Kidney (tissue), 13 donors: ENCODE measurements at regions not wholly inside any gene's neighbourhood (a gene's known extent, or its start where the extent isn't known, plus 50 kb on each side); places are given as distances from the start of the nearest gene placed in this dataset.

Experiments used
- DNase-seq, 5 donors: peaks; one replicate each; pipeline ENCODE4 v3.0.0-alpha.2; 2013 to 2020
- FAIRE-seq: peaks from 2 replicates; lab custom pipeline; 2012; peaks lifted over from hg19 to GRCh38; lab: Jason Lieb, UNC
- H3K27ac ChIP-seq, 2 donors: one replicate each; pipeline ENCODE4 v1.7.0; 2013; ENCODE audit warnings: low read depth in 2 of 2, low read length in 2 of 2, inconsistent platforms in 1 of 2
- H3K27me3 ChIP-seq: one replicate; pipeline ENCODE4 v1.7.1; 2013; ENCODE audit warnings: low read length, inconsistent platforms; ENCODE audit not compliant: control insufficient read depth, insufficient read depth
- H3K36me3 ChIP-seq, 3 donors: one replicate each; pipeline versions ENCODE4 v1.7.0 to v1.7.1; 2013; ENCODE audit warnings: low read length in 3 of 3, control low read depth in 1 of 3, inconsistent platforms in 1 of 3; ENCODE audit not compliant: insufficient read depth in 3 of 3, control insufficient read depth in 2 of 3
- H3K4me1 ChIP-seq, 3 donors: one replicate each; pipeline versions ENCODE4 v1.7.0 to v1.7.1; 2013; ENCODE audit warnings: low read length in 3 of 3, inconsistent platforms in 1 of 3, low read depth in 1 of 3; ENCODE audit not compliant: control insufficient read depth in 2 of 3, insufficient read depth in 2 of 3
- H3K4me3 ChIP-seq, 3 donors: one replicate each; pipeline versions ENCODE4 v1.7.0 to v1.8.1; 2013; ENCODE audit warnings: low read length in 3 of 3, control low read depth in 1 of 3, inconsistent platforms in 1 of 3
- H3K9ac ChIP-seq, 3 donors: one replicate each; pipeline versions ENCODE4 v1.7.0 to v1.7.1; 2013; ENCODE audit warnings: low read length in 3 of 3, control low read depth in 1 of 3, inconsistent platforms in 1 of 3
- H3K9me3 ChIP-seq, 3 donors: one replicate each; pipeline versions ENCODE4 v1.7.0 to v1.7.1; 2013; ENCODE audit warnings: low read length in 3 of 3, control low read depth in 1 of 3, inconsistent platforms in 1 of 3; ENCODE audit not compliant: control insufficient read depth in 2 of 3, insufficient read depth in 1 of 3
- intact Hi-C: fragments of 100-400 bp; cut with DNase I; formaldehyde crosslinking; loops from one replicate; pipeline ENCODE4 v1.11.1; 2022
- TF ChIP-seq, protein P1 (sequence below): IDR thresholded peaks from 3 replicates; pipeline ENCODE4 v1.5.1; 2012; ENCODE audit warnings: mild to moderate bottlenecking, moderate library complexity, borderline replicate concordance; ENCODE audit not compliant: insufficient read depth; ENCODE audit errors: extremely low read depth
- donor health status: control.
- donor health status: control.
- donor health status: control.
- donor health status: control.
- donor health status: control.
- donor health status: DM: yes; HTN: yes; CAD: no.
- donor health status: Normal renal cell carcinoma (clear cell type).

DNA sequence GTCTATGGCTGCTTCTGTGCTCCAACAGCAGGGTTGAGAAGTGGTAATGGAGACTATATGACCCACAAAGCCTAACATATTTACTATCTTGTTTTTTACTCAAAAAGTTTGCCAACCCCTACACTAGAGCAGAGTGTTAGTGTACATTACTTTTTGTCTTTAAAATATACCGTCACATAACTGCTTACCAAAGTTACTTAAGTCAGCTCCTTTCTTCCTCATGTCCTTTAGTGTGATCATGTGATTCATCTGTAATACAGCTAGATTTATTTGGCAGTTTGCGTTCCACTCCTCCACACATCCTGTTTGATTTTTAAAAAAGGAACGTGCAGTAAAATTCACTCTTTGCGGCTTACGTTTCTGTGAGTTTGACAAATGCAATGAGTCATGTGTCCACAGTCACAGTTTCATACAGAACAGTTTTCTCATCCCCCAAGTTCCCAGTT lies 162.4 kb upstream of the GPRIN3 start:
- no peaks in the 10 kb centered on the region for H3K36me3 ChIP-seq
- no peak overlapping the region for H3K9ac ChIP-seq
- H3K4me3 ChIP-seq = no peak overlapping the region
- intact Hi-C loops = no loop called here
- peak; percentile 30 for FAIRE-seq
- no peaks in the 10 kb centered on the region for H3K27me3 ChIP-seq
- TF ChIP-seq, protein P1, sequence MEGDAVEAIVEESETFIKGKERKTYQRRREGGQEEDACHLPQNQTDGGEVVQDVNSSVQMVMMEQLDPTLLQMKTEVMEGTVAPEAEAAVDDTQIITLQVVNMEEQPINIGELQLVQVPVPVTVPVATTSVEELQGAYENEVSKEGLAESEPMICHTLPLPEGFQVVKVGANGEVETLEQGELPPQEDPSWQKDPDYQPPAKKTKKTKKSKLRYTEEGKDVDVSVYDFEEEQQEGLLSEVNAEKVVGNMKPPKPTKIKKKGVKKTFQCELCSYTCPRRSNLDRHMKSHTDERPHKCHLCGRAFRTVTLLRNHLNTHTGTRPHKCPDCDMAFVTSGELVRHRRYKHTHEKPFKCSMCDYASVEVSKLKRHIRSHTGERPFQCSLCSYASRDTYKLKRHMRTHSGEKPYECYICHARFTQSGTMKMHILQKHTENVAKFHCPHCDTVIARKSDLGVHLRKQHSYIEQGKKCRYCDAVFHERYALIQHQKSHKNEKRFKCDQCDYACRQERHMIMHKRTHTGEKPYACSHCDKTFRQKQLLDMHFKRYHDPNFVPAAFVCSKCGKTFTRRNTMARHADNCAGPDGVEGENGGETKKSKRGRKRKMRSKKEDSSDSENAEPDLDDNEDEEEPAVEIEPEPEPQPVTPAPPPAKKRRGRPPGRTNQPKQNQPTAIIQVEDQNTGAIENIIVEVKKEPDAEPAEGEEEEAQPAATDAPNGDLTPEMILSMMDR = no peak
- no peak overlapping the region for H3K27ac ChIP-seq
- DNase-seq = peak in 2 of 5 donors; percentile 22 to 49
- H3K9me3 ChIP-seq = no peaks in the 10 kb centered on the region
- no peaks in the 10 kb centered on the region for H3K4me1 ChIP-seq

DNA sequence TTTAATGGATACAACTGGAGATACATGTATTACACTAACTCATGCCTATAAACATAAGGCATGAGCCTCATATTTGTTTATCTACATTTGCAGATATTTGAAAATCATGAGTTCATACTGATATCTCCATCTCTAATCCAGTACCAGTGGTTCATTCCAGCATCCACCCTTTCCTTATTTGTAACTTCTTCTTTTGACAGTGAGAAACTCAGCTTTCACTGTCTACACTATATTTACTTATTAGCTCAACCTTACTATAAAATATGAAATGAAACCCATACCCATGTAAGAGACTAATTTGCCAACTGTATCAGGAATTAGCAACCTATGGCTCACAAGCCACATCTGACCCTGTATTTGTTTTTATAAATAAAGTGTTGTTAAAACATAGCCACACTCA lies 161.9 kb upstream of the GPRIN3 start:
- H3K36me3 ChIP-seq = no peaks in the 10 kb centered on the region
- FAIRE-seq = no peak
- H3K4me1 ChIP-seq = no peaks in the 10 kb centered on the region
- H3K4me3 ChIP-seq = no peak overlapping the region
- TF ChIP-seq, protein P1 = no peak
- H3K27ac ChIP-seq = no peak overlapping the region
- no peak overlapping the region for H3K9ac ChIP-seq
- no peaks in the 10 kb centered on the region for H3K27me3 ChIP-seq
- intact Hi-C loops = no loop called here
- no peak for DNase-seq
- H3K9me3 ChIP-seq = no peaks in the 10 kb centered on the region

DNA sequence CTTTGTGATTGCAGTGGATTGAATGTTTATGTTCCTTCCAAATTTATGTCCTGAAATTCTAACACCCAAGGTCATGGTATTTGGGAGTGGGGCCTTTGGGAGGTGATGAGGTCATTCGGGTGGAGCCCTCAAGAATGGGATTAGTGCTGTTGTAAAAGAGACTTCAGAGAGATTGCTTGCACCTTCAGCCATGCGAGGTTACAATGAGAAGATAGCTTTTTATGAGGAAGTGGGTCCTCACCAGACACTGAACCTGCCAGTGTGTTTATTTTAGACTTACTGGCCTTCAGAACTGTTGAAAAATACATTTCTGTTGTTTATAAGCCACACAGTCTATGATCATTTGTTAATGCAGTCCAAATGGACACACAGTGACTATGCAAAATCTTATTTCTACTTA lies 161.0 kb upstream of the GPRIN3 start:
- DNase-seq (no peak), FAIRE-seq (no peak)
- TF ChIP-seq, protein P1 = no peak
- H3K27ac ChIP-seq = no peak overlapping the region
- no peaks in the 10 kb centered on the region for H3K9me3 ChIP-seq
- no peak overlapping the region for H3K9ac ChIP-seq
- intact Hi-C loops = no loop called here
- H3K4me1 ChIP-seq = no peaks in the 10 kb centered on the region
- H3K36me3 ChIP-seq = no peaks in the 10 kb centered on the region
- no peaks in the 10 kb centered on the region for H3K27me3 ChIP-seq
- H3K4me3 ChIP-seq = no peak overlapping the region

DNA sequence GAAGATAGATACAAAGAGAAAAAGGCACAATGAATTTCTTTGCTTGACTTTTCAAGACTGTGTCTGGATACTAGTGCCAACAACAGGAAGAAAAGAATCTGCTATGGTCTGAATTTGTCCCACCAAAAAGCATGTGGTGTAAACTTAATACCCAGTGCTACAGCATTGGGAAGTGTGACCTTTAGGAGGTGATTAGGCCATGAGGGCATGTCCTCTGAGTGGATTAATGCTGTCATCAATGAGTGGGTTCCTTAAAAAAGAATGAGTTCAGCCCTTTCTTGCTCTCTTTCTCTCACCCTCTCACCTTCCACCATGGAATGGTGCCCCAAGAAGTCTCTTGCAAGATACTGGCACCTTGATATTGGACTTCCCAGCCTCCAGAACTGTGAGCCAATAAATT lies 155.7 kb upstream of the GPRIN3 start:
- no peak overlapping the region for H3K4me3 ChIP-seq
- DNase-seq (no peak), FAIRE-seq (no peak)
- TF ChIP-seq, protein P1 = no peak
- no peaks in the 10 kb centered on the region for H3K36me3 ChIP-seq
- H3K9ac ChIP-seq = no peak overlapping the region
- no peaks in the 10 kb centered on the region for H3K9me3 ChIP-seq
- H3K4me1 ChIP-seq = no peaks in the 10 kb centered on the region
- no peak overlapping the region for H3K27ac ChIP-seq
- intact Hi-C loops = no loop called here
- H3K27me3 ChIP-seq = no peaks in the 10 kb centered on the region
